ENCODE measurements at regions not wholly inside any gene's neighbourhood (a gene's known extent, or its start where the extent isn't known, plus 50 kb on each side); places are given as distances from the start of the nearest gene placed in this dataset.
"Not testable (repeated sequence)": the region's sequence is repeated elsewhere in the genome, so short reads cannot be mapped to it uniquely, and the experiment has no call there.

- CTCF ChIA-PET = no interaction called here
- ATAC-seq (no peak), DNase-seq (no peak)
- no peaks in the 10 kb centered on the region for H3F3A ChIP-seq (ENCODE audit: low read length, unreplicated experiment)
- no peaks in the 10 kb centered on the region for H3K27me3 ChIP-seq (ENCODE audit: low read length)
- no peaks in the 10 kb centered on the region for H3K36me3 ChIP-seq (ENCODE audit: low read depth, low read length)
- no peak overlapping the region for H3K9ac ChIP-seq (ENCODE audit: low read length)
- H2AFZ ChIP-seq (ENCODE audit: low read length) = no peak overlapping the region
- H4K20me1 ChIP-seq (ENCODE audit: low read length) = no peaks in the 10 kb centered on the region
- H3K4me1 ChIP-seq (ENCODE audit: insufficient read depth, low read length) = no peaks in the 10 kb centered on the region
- H3K79me2 ChIP-seq (ENCODE audit: low read length) = no peaks in the 10 kb centered on the region
- no peak for TF ChIP-seq CTCF (conservative IDR thresholded peaks at IDR 0.05; ENCODE audit: low read depth, low read length)
- no peak for TF ChIP-seq EZH2 (IDR thresholded peaks at IDR 0.05; ENCODE audit: low read length, unreplicated experiment)
- no peak for TF ChIP-seq EZH2phosphoT487 (IDR thresholded peaks at IDR 0.05; ENCODE audit: borderline replicate concordance, low read length)
- H3K27ac ChIP-seq (ENCODE audit: low read length) = no peak overlapping the region
- no peak overlapping the region for H3K4me3 ChIP-seq (ENCODE audit: low read length)
- intact Hi-C loops (cut with micrococcal nuclease) = no loop called here
- no peaks in the 10 kb centered on the region for H3K9me2 ChIP-seq (replicated peaks; ENCODE audit: low read length)
- POLR2A ChIA-PET (ENCODE audit: unreplicated experiment) = no interaction called here
- BruUV-seq (replicated peaks) = no TSS peak
- no peaks in the 10 kb centered on the region for H3K9me3 ChIP-seq (ENCODE audit: low read length)
- H3K4me2 ChIP-seq (ENCODE audit: low read length) = no peak overlapping the region
Observed at GRCh38 chr2:192969055-192969454, 774.3 kb upstream of the TMEFF2 start.

- H3K79me2 ChIP-seq (ENCODE audit: low read length) = no peaks in the 10 kb centered on the region
- H3K9me2 ChIP-seq (replicated peaks; ENCODE audit: low read length) = no peaks in the 10 kb centered on the region
- H3K27ac ChIP-seq (ENCODE audit: low read length) = no peak overlapping the region
- ChIA-PET CTCF (interaction anchor here (0.6 kb wide), 1 partner anchor 212 kb away, joined by 3 read pairs; no protein-coding TSS in a partner anchor), POLR2A (ENCODE audit: unreplicated experiment) (no interaction called here)
- no peak overlapping the region for H3K9ac ChIP-seq (ENCODE audit: low read length)
- H3K4me1 ChIP-seq (ENCODE audit: insufficient read depth, low read length) = no peaks in the 10 kb centered on the region
- TF ChIP-seq CTCF (conservative IDR thresholded peaks at IDR 0.05; ENCODE audit: low read depth, low read length) (no peak), EZH2phosphoT487 (IDR thresholded peaks at IDR 0.05; ENCODE audit: borderline replicate concordance, low read length) (no peak), EZH2 (IDR thresholded peaks at IDR 0.05; ENCODE audit: low read length, unreplicated experiment) (no peak)
- BruUV-seq (replicated peaks) = no TSS peak
- no peaks in the 10 kb centered on the region; the same call in 1 of the 2 replicates for H3K9me3 ChIP-seq (ENCODE audit: low read length)
- no peaks in the 10 kb centered on the region for H3F3A ChIP-seq (ENCODE audit: low read length, unreplicated experiment)
- ATAC-seq = peak; percentile 78
- intact Hi-C loops (cut with micrococcal nuclease) = no loop called here
- H3K27me3 ChIP-seq (ENCODE audit: low read length) = no peaks in the 10 kb centered on the region
- no peak overlapping the region for H3K4me3 ChIP-seq (ENCODE audit: low read length)
- H2AFZ ChIP-seq (ENCODE audit: low read length) = no peak overlapping the region
- H4K20me1 ChIP-seq (ENCODE audit: low read length) = no peaks in the 10 kb centered on the region
- H3K4me2 ChIP-seq (ENCODE audit: low read length) = no peak overlapping the region
- peak; percentile 24 for DNase-seq
- H3K36me3 ChIP-seq (ENCODE audit: low read depth, low read length) = no peaks in the 10 kb centered on the region
Observed at GRCh38 chr2:192960945-192961344, 766.2 kb upstream of the TMEFF2 start.

- H3K79me2 ChIP-seq (ENCODE audit: low read length); H3K4me3 ChIP-seq (ENCODE audit: low read length); H3K9ac ChIP-seq (ENCODE audit: low read length); DNase-seq; H4K20me1 ChIP-seq (ENCODE audit: low read length); H3F3A ChIP-seq (ENCODE audit: low read length, unreplicated experiment); H3K9me2 ChIP-seq (replicated peaks; ENCODE audit: low read length); H3K27me3 ChIP-seq (ENCODE audit: low read length); POLR2A ChIA-PET (ENCODE audit: unreplicated experiment); ATAC-seq; BruUV-seq (replicated peaks); CTCF ChIA-PET; H3K4me1 ChIP-seq (ENCODE audit: insufficient read depth, low read length); H3K9me3 ChIP-seq (ENCODE audit: low read length); H3K27ac ChIP-seq (ENCODE audit: low read length); intact Hi-C loops (cut with micrococcal nuclease); H2AFZ ChIP-seq (ENCODE audit: low read length); H3K36me3 ChIP-seq (ENCODE audit: low read depth, low read length); H3K4me2 ChIP-seq (ENCODE audit: low read length): not testable (repeated sequence)
Observed at GRCh38 chr2:192958615-192959014, 763.9 kb upstream of the TMEFF2 start.
